HCT116 (cell line): ENCODE measurements at regions not wholly inside any gene's neighbourhood (a gene's known extent, or its start where the extent isn't known, plus 50 kb on each side); places are given as distances from the start of the nearest gene placed in this dataset.

Experiments
- CEBPB ChIP-seq: IDR thresholded peaks from 2 replicates; pipeline ENCODE4 v1.6.1; 2012; ENCODE audit warnings: low read depth
- CTCF ChIP-seq, 3 experiments: fragments of 200-600 bp in 1 of 3; sonication (generic) in 1 of 3; IDR thresholded peaks in 2 of 3; conservative IDR thresholded peaks in 1 of 3; 2 replicates each; pipeline ENCODE4 v1.5.1; 2012 to 2017; ENCODE audit warnings: low read depth in 2 of 3, low read length in 2 of 3, antibody characterized with exemption in 1 of 3, borderline replicate concordance in 1 of 3, control low read depth in 1 of 3, mild to moderate bottlenecking in 1 of 3, mixed read lengths in 1 of 3, mixed run types in 1 of 3, moderate library complexity in 1 of 3; ENCODE audit not compliant: insufficient read depth in 1 of 3
- EZH2 ChIP-seq: fragments of 200-600 bp; sonication (generic); IDR thresholded peaks from 2 replicates; pipeline ENCODE4 v1.6.1; 2017; ENCODE audit warnings: antibody characterized with exemption, mixed run types
- MAX ChIP-seq: IDR thresholded peaks from 2 replicates; pipeline ENCODE4 v1.6.1; 2012
- POLR2A ChIP-seq: IDR thresholded peaks from 2 replicates; pipeline ENCODE4 v1.7.0; 2011; ENCODE audit warnings: borderline replicate concordance; ENCODE audit not compliant: insufficient read depth, insufficient read length; ENCODE audit errors: extremely low read depth
- POLR2AphosphoS5 ChIP-seq: IDR thresholded peaks from 2 replicates; pipeline ENCODE4 v1.6.1; 2011; ENCODE audit warnings: mild to moderate bottlenecking, low read depth, low read length, moderate library complexity
- REST ChIP-seq: IDR thresholded peaks from 2 replicates; pipeline ENCODE4 v1.6.1; 2012; ENCODE audit warnings: low read depth

GRCh38 chr10:131435760-131436457, 124.4 kb upstream of the TCERG1L start:
- no peak for TF ChIP-seq MAX
- TF ChIP-seq POLR2A, result no peak
- no peak for TF ChIP-seq POLR2AphosphoS5
- no peak for TF ChIP-seq CTCF (IDR thresholded peaks at IDR 0.05 in 2 of 3, conservative IDR thresholded peaks at IDR 0.05 in 1 of 3; ENCODE audit: borderline replicate concordance in 1 of 3, insufficient read depth in 1 of 3, low read depth in 2 of 3, low read length in 2 of 3)
- no peak for TF ChIP-seq REST
- TF ChIP-seq CEBPB, result no peak
- no peak for TF ChIP-seq EZH2
